HuH-7 (cell line): ENCODE measurements at regions not wholly inside any gene's neighbourhood (a gene's known extent, or its start where the extent isn't known, plus 50 kb on each side); places are given as distances from the start of the nearest gene placed in this dataset.
"Not testable (repeated sequence)": the region's sequence is repeated elsewhere in the genome, so short reads cannot be mapped to it uniquely, and the experiment has no call there.

ENCODE experiments used
- DNase-seq: peaks from one replicate; pipeline ENCODE4 v3.0.0; 2011; ENCODE audit warnings: low spot score

DNA sequence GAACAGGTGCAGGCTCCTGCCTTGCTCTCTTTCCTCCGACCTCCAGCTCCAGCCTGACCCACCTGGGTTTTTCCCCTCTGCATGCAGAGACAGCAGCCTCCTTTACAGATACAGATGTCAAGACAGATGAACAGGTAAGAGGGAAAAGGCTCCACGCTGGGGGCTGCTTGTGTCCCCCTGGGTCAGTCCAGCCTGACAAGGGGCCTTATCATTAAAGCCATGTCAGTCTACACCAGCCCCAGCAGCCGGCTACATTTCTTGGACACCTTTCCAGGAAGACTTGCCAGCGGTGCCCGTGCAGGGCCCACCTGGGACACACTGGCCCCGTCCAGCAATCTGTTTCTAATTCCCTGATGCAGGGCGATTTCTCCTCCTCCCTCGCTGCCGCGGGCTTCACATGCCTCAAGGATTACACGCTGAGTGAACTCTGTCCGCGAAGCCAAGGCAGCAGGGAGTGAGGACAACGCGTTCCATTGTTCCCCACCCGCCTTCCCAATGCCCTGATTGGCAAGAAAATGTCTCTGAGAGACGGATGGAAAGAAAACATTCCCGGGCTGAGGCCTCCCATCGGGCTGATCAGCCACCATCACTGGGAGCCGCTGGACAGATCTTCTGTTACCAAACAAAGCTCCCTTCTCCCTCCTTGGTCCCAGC lies 184.7 kb downstream of the C16orf95 start:
- no peak for DNase-seq

DNA sequence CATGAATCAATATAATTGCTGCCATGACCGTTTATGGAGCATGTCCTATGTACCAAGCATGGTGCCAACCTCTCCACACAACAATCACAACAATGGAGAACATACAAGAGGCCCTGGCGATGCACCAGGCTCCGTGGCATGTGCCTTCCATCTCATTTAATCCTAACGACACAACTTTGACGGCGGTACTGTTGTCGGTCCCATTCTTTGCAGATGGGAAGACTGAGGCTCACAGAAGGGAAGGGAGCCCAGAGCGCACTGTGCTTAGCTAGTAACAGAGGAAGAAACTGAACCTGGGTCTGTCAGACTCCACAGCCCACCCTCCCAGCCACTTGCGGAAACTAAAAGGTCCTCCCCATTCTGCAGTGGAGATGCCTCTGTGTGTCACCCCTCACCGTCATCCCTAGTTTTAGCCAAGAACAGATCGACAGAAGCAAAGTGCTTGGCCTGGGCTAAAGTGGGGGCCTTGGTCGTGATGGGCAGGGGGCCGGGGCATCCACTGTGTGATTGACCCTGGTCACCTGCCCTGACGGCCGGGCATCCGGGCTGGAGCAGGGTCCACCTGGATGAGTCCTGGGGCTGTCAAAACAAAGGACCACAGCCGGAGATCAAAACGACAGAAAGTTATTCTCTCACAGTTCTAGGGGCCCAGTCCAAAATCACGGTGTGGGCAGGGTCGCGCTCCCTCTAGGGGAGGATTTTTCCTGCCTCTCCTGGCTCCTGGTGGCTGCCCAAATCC lies 183.9 kb downstream of the C16orf95 start:
- no peak for DNase-seq

GRCh38 chr16:87133966-87134627 lies 183.1 kb downstream of the C16orf95 start:
- DNase-seq = no peak

- no peak for DNase-seq
These were observed 182.6 kb downstream of the C16orf95 start for GRCh38 chr16:87134628-87134995.

DNA sequence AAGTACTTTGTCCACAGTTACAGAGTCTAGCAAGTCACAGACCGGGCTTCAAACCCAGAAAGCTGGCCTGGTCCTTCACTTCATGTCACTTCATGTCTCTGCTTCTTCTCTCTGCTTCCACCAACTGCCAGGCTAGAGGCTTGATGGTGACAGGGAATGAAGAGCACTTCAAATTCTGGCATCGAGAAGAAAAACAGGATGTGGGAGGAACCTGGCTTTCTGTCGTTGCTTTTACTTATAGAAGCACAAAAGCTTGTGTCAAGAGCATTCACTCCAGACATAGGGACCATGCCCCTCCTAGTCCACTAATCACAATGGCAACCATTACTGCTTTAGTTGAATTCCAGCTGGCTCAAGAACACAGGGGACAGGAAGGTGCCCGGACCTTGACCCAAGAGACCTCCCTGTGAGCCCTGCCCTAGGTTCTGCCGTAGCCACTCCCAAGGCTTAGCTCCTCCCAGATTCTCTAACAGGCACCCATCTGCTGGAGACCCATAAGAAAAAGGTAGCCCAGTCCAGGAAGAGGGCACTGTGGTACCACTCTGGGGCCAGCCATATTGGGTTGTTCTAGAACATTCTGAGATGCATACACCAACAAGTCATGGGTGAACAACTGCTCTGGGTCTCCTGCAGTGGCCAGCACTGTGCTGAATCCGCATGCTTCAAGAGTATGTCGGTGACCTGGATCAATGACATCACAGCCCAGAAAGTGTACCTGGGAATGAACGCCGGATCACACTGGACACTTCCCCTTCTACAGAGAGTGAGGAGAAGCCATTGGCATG lies 181.8 kb downstream of the C16orf95 start:
- DNase-seq = no peak

DNA sequence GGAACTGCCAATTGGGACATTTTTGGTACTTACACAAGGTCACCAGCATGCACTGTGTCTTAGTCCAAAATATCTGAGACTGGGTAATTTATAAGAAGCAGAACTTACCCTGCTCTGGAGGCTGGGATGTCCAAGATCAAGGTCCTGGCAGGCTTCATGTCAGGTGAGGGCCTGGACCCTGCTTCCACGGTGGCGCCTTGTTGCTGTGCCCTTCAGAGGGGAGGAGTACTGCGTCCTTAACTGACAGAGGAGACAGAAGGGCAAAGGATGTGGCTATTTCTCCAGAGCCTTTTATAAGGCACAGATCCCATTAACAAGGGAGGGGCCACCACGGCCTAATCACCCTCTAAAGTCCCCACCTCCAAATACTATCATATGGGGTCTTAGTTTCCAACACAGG lies 178.9 kb downstream of the C16orf95 start:
- no peak for DNase-seq

GRCh38 chr16:87138738-87139267 lies 178.4 kb downstream of the C16orf95 start:
- DNase-seq = no peak

DNA sequence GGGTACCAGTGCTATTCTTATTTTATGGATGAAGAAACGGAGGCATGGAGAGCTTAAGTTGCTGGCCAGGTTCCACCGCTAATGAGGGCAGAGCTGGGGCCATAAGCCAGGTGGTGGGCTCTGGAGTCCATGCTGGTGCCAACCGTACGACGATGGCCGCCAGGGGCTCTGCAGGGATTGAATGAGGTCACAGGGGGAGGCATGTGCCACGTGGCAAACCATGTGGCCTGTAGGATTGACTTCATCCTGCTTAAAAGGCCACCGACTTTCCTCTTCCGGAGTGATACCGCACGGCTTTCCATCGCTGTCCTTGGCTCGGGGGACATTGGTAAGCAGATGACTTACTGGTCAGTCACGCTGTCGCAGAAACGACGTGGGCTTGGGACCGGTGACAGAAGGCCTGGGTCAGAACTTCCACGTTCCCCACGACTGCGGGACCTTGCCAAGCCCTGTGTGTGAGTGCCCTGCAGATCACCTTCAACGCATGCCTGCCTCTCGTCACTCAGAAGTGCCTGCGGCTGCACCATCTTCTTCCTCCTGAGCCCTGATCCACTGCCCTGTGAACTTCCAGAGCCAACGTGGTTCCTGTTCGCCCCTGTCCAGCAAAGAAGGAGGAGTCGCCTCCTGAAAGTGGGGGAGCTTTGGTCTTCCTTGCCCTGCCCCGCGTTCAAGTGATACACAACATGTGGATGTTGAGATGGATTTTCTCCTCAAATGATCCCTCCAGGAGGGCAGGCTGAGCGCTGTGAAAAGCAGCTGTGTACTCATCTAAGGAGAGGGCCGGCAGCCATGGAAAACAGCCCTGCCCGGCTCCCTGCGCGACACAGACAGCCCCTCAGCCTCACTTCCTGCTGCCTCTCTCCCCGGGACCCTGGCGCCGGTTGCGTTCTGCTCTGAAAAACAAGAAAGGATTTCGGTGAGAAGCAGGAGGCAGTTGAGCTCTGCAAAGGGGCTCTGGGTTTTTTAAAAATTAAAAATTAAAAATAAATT lies 176.7 kb downstream of the C16orf95 start:
- no peak for DNase-seq

- no peak for DNase-seq
These were observed 175.8 kb downstream of the C16orf95 start for GRCh38 chr16:87141402-87141801.

DNA sequence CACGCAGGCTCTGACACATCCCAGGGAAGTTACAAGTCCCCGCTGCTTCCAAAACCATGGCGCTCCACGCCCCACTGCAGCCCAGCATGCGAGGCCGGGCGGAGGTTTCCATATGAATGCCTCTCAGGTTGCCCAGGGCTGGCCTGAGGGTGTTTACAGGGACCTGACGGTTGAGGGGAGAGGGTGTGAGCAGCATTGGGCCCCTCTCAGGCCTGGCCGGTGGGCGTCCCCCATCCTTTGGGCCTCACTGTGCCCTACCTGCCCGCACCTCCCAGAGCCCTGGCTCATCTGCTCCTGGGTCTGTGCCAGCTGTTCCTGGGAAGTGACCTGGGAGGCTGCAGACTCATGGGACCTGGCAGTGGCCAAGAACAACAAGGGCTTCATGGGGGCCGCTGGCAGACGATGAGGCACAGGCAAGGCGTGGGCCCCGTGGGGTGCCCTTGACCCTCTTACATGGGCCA lies 173.5 kb downstream of the C16orf95 start:
- DNase-seq = no peak

DNA sequence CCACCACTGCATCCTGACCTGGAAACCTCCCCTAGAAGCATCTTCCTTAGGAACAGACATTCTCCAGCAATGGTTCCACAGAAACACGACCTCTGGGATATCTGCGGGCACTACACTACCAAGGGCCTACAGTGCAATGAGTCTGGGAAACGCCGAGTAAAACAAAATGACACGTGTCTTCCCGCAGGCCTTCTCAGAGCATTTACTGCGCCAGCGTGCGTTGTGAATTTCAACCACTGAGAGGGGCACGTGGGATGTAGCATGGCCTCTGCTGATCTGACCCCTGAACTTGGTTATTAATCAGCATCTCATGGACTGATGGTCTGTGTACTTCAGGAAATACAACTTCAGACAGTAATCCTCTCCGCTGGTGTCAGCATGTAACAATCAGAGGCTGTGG lies 173.0 kb downstream of the C16orf95 start:
- no peak for DNase-seq

DNA sequence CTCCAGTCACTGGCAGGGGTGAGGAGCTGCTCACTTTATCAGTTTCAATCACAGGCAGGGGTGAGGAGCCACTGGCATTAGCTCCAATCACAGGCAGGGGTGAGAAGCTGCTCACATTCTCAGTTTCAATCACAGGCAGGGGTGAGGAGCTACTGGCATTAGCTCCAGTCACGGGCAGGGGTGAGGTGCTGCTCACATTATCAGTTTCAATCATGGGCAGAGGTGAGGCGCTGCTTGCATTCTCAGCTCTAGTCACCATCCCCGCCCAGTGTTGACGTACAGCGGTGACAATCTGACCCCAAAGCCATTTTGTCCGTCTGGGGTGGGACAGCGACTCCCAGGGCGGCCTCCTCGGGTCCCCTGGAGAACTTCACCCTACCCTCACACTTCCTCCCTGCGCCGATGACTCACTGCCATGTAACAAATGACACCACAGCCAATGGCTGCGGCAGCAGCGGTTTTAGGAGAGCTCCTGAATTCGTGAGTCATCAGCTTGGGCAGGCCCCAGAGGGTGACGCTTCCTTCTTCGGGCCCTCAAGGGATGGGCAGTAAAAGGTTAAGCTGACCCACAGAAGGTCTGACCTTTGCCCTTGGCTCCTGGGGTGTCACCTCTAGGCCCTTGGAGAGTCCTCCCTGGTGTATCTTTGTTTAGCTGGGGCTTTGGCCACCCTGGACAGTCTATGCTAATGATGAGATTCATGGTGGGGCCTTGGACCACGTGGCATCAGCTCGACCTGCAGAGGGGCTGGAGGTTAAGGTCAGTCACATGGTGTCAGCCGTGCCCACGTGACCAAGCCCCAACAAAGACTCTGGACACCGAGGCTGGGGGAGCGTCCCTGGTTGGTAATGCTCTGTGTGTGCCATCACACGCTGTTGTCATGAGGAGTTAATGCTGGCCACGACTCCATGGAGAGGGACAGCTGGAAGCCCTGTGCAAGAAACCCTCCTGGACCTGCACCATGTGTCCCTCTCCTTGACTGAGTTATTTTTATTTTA lies 171.7 kb downstream of the C16orf95 start:
- no peak for DNase-seq

- no peak for DNase-seq
These were observed 170.5 kb downstream of the C16orf95 start for GRCh38 chr16:87146676-87147075.

- DNase-seq = no peak
These were observed 168.1 kb downstream of the C16orf95 start for GRCh38 chr16:87149051-87149450.

DNA sequence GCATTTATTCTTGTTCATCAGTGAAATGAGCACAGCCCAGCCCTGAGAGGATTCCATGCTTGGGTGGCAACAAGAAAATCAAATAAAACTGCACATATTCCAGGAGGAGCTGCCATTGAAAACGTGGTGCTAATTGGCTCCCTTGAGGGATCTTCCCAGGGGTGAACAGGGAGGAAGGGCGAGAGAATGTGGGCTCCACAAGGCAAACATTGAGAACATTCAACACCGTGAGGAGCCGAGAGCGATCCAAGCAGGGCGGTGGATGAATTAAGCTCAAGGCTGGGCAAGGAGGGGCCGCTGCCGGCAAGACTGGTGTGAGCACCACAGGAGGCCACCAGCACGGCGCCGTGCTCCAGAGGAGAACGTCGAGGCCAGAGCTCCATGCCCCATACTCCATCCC lies 166.9 kb downstream of the C16orf95 start:
- DNase-seq = no peak

DNA sequence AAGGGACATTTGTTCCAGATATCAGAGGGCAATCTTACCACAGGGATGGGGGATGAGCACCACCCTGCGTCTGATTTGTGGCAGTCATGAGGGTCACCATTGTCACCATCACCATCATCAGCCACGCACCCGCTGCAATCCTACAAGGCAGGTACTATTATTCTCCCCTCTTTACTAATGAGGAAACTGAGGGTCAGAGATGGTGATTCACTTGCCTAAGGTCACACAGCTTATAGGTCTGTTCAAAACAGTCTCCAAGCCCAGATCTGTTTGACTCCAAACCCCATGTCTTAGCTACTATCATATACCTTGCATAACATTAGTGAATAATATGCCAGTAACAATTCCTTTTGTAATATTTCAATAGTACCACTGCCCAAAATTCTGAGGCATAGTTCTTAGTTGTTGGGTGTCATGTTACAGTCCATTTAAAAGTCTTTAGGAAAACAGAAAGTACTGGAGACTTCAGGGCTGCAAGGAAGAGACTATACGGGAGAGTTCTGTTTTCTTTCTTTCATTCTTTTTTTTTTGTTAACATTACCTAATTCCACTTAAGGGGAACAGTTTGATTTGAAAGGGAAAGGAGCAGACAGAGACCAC lies 166.4 kb downstream of the C16orf95 start:
- DNase-seq = no peak

- no peak for DNase-seq
These were observed 164.9 kb downstream of the C16orf95 start for GRCh38 chr16:87152221-87152755.

- no peak for DNase-seq
These were observed 163.9 kb downstream of the C16orf95 start for GRCh38 chr16:87153326-87153725.

DNA sequence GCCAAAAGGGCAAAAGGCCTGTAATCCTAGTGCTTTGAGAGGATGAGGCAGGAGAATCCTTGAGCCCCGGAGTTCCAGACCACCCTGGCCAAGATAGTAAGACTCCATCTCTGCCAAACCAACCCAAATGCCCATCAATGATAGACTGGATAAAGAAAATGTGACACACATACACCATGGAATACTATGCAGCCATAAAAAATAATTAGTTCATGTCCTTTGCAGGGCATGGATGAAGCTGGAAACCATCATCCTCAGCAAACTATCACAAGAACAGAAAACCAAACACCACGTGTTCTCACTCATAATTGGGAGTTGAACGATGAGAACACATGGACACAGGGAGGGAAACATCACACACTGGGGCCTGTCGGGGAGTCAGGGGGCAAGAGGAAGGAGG lies 161.9 kb downstream of the C16orf95 start:
- DNase-seq = not testable (repeated sequence)
